ENCODE measurements at regions not wholly inside any gene's neighbourhood (a gene's known extent, or its start where the extent isn't known, plus 50 kb on each side); places are given as distances from the start of the nearest gene placed in this dataset.

DNA sequence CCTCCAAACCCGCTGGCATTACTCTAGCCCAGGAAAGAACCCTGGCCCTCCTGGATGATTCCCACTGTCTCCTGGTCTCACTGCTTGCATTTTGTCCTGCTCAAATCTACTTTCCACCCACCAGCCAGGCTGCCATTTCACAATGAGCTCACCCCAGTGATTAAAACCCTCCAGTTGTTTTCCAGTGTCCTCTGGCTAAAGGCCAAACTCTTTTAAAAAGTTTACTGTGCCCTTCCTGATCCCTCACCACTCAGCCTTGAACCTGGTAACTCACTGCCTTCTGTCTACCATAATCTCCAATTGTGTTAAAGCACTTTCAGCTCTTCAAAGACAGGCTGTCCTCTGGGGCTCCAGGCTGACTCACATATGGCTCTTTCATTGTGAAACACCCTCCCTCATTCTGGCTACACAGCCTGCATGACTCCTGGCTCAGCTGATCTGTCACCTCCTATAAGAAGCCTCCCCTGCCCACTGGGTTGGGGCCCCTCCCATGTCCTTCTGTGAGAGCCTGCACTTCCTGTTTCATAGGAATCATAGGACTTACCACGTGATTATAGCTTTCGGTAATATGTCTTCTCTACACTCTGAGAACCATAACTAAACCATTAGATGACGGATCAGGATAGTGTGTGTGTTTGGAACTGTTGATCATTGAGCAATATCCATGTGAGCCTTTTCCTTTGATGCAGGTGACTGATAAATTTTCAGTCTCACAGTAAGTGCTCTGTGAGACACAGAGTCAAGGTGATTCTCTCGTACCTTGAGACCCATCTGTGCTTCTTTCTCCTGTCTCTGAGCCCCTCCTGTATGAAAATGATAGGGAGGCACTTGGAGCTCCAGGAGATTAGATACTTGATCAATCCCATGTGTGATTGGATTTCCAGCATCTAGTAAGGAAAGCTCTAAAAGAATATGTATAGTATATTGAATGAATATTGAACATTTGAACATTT lies 590.8 kb upstream of the ID2 start:
- peak; percentile 72 for DNase-seq (ENCODE audit: low spot score)

DNA sequence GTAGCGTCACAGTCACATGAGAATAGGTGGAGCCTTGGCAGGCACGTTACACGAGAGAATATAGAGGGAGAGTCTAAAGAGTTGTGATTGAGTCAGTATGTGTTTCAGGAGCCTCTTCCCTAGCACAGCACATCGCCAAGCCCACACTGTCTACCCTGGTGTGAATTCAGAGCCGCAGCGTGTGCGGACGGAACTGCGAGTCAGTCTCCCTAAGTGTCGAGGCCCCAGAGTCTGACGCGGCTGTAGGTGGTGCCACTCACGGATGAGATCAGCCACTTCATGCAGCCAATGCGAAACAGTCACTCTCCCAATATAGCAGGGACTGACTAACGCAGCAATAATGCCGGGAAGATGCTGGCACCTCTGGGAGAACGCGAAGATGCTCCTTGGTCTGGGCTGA lies 587.3 kb upstream of the ID2 start:
- DNase-seq (ENCODE audit: low spot score), result no peak

DNA sequence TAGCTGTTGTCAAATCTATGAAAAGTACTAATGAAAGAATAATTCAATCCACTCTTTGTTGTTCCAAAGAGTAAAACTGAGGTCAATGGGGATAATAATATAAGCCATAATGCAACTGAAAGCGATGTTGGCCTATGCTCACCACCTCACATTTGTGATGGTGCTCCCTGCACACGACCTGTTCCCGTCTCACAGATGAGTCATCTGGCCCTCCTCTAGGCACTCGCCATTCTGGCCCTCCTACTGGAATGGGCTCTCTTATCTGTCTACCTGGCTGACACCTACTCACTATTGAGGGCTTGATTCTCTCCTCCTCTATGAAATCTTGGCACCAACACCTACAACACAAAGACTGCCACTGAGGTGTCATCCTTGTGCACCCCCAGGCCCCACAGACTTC lies 585.9 kb upstream of the ID2 start:
- DNase-seq (ENCODE audit: low spot score), result no peak

DNA sequence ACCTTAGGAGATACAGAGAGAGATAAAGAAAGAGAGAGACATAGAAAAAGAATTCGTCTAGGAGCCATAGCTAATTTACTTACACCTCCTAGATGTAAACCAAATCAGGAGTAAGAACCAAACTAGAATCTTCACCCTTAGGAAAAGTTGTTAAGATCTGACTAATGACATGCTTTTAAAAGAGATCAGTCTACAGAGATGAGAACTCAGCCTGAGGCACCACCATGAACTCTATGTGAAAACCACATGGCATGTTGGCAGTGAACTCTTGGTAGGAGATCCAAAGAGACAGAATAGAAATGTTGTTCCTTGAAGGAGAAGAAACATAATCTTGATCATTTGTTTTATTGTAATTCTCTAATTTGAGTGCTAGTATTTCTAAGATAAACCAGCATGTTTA lies 585.4 kb upstream of the ID2 start:
- DNase-seq (ENCODE audit: low spot score), result no peak

DNA sequence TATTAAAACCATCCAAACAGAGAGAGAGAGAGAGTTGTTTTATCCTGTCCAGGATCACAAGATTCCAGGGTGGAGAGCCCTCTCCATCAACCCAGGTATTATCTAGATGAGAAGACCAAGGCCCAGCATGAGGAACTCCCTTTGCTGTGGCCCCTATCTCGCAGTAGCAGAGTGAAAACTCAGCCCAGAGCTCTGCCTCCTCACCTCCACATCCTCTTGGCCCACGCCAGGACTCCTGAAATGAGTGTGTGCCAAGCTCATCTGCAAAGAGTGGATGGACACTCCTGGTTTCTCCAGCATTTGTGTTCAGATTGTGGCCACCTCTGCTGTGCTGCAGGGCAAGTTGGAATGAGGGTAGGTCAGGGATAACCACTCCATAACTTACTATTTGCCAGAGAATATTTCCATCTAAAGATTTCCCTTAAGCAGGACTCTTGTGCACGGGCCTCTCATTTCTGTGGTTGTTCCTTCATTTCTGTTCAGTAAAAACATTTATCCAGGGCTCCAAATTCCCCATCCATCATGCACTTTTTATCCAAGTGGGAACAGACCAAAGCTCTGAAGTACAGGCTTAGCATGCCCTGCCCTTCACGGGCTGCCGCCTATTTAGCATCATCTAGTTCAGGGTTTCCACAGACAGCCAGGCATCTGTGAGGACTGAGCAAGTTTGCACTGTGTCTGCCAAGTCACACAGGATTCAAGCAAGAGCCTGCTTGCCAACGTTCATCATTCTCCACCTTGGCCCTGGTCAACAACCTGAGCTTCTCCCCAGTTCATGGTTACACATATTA lies 583.2 kb upstream of the ID2 start:
- no peak for DNase-seq (ENCODE audit: low spot score)

DNA sequence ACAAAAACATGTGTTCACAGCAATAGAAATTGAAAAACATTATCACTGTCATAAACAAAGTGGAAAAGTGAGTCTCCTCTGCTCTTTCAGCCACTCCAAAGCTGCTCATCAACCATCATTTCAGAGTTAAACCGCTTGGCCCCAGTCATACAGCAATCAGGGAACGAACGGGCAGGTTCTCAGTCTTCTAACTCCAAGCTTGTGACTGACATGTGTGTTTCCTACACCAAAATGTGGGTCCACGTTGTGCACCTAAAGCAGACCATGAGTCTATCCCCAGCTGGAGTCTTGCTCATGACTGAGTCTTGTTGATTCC lies 582.6 kb upstream of the ID2 start:
- DNase-seq (ENCODE audit: low spot score), result no peak

DNA sequence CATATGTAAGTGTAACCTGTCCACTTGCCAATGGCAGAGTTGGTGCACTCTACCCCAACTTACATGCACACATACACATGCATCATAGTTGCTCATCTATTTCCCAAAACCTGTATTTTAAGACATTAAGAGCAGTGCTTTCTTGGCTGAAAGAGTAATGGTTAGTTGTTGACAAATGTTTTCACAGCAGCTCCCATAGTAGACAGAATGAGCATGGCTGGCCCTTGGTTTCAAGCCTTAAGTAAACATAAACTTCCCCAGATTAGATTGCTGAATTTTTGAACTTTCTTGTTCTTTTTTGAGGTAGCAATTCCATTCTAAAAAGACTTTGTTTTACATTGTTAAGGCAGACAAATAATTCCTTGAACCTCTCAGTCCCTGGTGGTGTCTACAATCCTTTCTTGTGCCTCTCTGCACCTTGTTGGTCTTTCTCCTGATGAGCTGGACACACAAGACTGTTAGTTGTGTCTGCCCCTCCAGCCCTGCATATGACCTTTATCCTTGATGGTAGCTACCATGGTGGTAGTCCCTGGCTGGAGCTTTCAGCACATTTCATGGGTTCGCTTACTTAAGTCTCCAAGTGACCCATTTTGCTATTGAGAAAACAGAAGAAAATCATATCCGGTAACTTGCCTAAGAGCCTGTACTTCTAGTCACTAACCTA lies 580.1 kb upstream of the ID2 start:
- no peak for DNase-seq (ENCODE audit: low spot score)

DNA sequence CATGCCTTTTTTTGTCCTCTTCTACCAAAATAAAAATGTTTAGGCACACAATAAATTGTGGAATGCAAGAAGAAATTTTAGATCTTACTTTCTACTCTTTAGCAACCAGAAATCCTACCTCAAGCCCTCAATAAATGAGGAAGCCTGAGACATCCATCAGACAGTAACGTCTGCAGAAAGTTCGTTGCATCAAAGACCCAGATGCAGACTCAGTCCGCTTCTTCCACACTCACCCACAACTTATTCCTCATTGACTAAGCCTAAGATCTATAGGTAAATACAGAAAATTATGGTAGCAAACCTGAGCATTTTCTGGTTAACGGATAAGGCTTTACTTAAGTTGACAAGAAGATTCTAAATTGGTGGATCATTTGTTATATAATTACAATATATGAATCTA lies 579.4 kb upstream of the ID2 start:
- no peak for DNase-seq (ENCODE audit: low spot score)

DNA sequence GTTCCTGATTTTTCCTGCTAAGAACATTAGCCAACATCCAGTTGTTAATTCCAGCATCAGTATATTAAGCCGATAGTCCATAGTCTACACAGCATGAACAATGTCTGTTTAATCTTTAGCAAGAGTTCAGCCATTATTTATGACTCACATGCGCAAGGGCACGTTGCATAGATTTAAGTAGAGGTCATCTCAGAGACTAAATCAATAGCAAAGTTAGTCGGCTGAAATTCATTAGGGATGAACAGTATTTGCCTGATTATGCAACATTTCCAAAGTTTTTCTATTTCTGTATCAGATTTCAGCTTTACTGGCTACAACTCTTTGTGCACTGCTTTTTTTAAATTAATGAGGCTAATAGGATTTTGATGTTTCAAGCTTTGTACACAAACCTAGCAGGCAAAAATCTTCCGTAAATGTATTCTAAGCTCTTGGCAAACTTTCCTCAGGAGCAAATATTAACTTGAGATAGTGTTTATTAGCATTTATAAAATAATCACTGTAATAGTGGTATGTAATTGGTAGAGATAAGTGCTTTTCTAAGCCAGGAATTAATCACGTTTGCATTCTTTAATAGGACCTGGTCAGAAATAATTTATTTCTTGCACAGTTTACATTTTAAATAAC lies 578.7 kb upstream of the ID2 start:
- DNase-seq (ENCODE audit: low spot score), result no peak

DNA sequence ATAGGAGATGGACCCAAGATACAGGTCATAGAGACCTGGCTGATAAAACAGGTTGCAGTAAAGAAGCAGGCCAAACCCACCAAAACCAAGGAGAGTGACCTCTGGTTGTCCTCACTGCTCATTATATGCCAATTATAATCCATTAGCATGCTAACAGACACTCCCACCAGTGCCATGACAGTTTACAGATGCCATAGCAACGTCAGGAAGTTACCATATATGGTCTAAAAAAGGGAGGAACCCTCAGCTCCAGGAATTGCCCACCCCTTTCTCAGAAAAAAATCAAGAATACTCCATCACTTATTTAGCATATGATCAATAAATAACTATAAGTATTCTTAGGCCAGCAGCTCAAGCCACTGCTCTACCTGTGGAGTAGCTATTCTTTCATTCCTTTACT lies 574.7 kb upstream of the ID2 start:
- DNase-seq (ENCODE audit: low spot score), result no peak

DNA sequence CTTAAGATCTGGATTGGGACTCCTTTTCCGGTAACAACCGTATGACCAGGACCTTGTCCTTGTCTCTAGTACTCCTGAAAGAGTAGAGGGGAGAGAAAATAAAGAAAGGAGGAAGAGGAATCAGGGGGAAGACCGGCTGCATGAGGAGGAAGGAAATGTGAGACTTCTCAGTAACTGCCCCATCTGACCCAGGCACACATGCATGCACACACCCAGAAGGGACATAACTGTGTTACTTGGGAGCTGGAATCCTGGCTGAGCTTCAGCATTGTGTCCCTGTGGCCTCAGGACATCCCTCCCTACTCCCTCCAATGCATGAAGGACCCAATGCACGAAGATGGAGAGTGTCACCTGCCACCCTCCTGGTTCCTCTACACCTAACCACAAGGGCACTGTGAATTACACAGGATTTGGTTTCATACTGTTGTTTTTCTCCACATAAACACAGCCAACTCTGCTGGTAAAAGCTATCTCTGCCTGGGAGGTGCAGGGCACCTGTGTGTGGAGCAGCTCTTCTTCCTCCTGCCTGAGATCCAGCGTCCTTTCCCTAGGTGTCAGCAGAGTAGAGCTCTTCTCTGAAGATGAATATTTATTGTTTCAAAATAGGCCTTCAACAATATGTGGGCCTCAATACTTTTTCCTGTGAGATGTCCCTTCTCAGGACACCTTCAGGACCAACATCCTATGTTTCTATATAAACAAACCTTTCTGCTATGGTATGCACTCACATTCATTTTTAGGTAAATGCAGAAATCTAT lies 574.1 kb upstream of the ID2 start:
- DNase-seq (ENCODE audit: low spot score), result no peak

DNA sequence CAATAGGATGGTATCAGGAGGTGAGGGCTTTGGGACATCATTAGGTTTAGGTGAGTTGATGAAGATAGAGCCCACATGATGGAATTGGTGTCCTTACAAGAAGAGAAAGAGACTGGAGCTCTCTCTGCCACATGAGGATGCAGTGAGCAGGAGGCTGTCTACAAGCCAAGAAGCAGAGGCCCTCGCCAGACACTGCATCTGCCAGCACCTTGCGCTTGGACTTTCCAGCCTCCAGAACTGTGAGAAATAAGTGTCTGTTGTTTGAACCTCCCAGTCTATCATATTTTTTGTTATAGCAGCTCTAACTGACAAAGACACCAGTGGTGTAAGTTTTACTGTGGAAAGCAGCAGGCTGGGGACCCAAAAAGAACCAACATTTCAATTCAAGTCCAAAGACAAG lies 571.1 kb upstream of the ID2 start:
- DNase-seq (ENCODE audit: low spot score), result no peak

DNA sequence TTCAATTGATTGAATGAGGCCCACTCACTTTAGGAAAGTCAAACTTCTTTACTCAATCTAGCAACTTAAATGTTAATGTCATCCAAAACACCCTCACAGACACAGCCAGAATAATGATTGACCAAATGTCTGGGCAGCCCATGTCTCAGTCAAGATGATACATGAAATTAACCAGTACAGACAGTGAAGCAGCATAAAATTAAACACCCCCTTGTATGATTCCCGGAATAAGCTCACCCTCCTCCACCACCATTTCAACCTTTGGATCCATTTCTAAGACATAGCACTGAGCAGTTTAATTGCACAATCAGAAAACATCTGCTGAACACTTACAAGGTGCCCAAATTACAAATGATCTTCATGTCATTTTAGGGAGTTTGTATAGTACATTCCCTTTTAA lies 570.7 kb upstream of the ID2 start:
- DNase-seq (ENCODE audit: low spot score), result no peak

DNA sequence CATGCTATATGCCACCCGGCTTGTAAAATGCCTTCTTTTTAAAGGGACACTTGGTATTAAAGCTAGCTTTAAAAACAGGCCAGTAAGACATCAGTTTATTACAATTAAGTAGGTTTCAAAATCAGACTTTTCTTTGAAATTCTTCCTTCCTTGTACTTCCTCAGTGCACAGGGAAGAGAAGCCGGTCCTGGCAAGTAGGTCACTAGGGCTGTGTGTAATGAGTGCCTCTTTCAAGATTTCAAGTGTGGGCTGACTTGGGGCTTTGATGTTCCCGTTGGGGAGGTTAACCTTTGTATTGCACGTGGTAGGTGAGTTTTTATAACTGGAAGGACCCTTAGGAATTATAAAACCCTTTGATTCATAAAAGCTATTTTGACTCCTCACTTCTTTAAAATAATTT lies 566.4 kb upstream of the ID2 start:
- no peak for DNase-seq (ENCODE audit: low spot score)

DNA sequence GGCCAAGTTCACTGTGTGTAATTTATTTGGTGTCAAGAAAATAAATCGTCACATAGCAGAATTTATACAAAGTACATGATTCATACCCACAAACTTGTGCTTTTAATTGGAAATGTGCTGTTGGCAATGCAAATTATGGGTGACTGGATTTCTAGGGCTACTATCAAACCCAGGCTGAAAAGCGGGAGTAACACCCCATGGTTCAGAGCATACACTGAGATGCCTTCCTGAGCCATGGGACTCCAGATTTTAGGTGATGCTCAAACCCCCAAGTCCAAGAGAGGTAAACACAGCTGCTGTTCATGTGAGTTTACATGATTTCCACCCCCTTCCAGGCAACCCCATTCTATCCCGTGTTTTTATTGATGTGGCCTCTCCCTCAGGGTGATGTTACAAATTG lies 565.9 kb upstream of the ID2 start:
- no peak for DNase-seq (ENCODE audit: low spot score)

DNA sequence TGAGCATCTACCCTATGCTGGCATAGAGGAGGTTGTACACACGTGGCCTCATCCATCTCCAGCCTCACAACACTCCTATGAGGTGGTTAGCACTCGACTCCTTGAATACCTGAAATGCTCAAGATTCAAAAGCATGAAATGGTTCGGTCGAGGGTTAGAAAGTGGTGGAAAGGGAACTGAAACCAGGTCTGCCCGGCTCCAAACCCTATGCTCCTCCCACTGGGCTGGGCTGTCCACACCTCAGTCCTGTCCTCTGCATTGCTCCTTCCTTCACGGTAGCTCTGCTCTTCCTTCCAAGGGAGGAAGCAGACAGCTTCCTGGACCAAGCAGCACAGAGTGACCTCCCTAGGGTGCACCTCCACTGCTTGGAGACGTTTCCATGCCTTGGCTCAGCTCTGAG lies 565.2 kb upstream of the ID2 start:
- DNase-seq (ENCODE audit: low spot score), result no peak

DNA sequence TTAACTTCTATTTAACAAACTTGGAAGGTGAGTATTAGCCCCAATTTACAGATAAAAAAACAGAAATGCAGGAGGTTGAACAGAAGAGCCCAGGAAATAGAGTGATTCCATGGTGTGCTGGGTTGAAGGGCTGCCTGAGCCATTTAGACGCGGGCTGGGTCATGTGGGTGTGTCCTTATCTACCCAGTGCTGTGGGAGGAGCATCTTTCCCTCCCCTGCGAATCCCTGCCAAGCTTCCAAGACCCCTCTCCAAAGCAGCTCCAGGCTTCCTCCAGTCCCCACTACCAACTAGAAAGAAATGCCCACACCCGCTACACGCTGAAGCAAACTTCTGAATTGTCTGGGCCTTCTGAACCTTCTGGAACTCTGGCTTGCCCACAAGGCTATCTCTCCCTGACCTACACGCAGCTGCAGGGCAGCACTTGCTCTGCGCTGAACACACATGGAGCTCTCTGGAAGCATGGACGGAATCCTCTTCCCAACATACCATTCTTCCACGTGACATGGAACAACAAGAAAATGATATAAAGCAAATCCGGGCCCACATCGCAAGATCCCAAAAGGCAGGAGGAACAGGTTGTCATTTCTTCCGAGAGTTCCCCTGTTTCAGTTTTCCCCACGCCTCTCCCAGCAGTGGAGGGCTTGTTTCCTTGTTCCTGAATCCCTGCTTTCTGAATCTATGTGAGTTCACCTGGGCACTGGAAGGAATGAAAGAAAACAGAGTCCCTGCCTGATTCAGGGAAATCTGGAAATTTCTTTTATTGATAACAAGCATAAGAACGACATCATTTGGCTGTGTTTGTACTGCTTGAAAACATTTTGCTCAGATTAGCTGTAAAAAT lies 562.7 kb upstream of the ID2 start:
- DNase-seq (ENCODE audit: low spot score), result no peak

DNA sequence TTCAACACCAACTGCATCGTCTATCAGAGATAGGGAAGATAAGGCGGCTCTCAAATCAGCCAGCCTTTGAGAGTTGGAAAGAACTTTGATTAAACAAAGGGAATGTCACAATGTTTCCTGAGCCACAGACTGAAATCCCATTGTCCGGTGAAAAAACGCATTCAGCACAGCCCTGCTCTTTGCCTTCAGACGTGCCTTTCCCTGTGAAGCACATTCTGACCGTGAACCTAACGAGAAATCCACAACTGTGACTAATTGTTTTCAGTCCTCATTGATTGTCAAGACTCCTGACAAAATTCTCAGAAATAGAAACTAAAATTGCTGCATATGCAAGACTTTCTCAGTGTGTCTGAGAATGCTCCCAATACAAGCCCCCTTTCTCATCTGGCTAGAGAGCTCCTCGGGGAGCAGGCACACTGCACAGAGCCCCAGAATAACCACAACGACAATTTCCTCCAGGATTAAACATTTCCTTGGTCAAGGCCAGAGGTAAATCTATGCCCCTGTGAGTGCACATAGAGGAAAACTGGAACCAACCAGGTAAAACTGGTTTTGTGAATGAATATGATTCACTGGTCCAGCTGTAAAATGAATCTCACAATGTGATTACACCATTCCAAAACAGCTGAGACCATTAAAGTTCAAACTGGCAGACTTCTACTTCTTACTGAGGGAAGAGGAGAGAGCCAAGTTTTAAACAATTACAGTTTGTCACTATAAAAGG lies 561.9 kb upstream of the ID2 start:
- no peak for DNase-seq (ENCODE audit: low spot score)

DNA sequence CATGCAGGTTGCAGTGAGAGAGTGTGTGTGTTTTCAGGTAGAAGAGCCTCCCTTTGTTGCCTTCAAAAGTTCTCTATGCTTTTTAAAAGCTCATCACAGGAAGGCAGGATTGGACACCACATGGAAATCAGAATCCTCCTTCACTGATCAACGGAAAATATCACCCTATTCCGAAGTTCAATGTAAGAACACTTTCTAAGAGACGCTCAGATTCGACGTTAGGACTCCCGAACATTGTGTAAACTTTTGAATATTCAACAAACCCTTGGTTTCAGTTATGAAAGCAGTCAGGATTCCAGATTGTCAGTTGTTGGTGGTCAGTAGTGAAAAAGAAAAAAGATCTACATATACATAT lies 561.4 kb upstream of the ID2 start:
- DNase-seq (ENCODE audit: low spot score), result no peak

All from COLO829 (cell line).